NCI-H146 treated with DMSO at 0.1 percent for 48 hours (cell line): ENCODE measurements at regions not wholly inside any gene's neighbourhood (a gene's known extent, or its start where the extent isn't known, plus 50 kb on each side); places are given as distances from the start of the nearest gene placed in this dataset.

Experiments
- DNase-seq: peaks from one replicate; lab custom pipeline; 2025; ENCODE audit not compliant: unreplicated experiment; lab: John Stamatoyannopoulos, UW

GRCh38 chr13:73370066-73370465, 311.3 kb downstream of the KLF5 start:
- DNase-seq, result no peak

- DNase-seq, result no peak
These were observed 310.3 kb downstream of the KLF5 start for GRCh38 chr13:73369095-73369494.

- DNase-seq, result no peak
These were observed 309.8 kb downstream of the KLF5 start for GRCh38 chr13:73368608-73369007.

DNA sequence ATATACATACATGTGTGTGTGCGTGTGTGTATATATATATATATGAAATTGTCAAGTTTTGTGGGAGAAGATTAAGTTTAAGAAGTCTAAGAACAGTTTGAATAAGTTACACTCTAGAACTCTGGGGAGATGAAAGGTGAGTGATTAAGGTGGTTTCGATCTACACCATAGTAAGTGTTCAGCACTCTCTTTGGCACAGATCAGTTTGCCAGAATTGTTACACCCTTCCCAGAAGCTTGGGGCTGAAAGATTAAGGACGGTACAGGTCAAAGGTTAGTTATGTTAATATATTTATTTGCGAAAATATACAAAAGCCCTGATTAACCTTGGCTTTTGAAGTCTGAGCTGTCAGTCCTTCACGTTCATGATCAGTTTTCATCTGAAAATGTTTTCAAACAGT, 309.1 kb downstream of the KLF5 start:
- no peak for DNase-seq

DNA sequence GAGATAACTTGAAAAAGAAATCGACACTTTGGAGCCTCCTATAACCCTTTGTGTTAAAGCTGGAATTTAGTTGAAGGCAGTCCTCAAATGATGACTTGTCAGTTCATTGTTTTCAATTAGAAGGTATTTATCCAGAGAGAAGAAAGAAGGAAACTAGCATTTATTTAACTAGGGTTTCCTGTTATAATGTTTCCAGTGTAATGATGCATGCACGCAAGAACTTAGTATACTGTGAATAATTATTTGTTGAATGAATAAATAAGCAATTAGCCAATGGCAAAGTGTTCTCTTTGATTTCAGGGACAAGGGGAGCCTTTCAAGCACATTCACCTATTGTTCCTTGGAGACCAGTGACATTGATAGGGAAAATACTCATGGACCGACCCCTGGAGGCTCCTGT, 307.4 kb downstream of the KLF5 start:
- DNase-seq, result no peak

DNA sequence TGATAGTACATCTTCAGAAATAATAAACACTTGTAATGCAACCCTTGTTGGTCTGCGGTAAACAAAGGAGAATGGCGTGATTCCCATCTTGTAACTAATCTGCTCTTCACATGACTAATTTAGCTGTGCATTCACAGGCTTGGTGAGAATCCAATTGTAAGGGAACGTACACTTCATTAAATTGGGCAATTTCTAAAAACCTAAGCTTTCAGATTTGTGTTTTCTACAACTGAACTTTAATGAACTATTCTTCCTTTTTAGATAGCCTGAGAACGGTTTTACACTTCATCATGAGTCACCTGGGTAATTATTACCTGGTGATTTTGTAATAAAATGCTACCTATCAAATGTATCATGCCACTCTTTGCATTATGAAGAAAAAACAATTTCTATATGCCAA, 306.9 kb downstream of the KLF5 start:
- no peak for DNase-seq

DNA sequence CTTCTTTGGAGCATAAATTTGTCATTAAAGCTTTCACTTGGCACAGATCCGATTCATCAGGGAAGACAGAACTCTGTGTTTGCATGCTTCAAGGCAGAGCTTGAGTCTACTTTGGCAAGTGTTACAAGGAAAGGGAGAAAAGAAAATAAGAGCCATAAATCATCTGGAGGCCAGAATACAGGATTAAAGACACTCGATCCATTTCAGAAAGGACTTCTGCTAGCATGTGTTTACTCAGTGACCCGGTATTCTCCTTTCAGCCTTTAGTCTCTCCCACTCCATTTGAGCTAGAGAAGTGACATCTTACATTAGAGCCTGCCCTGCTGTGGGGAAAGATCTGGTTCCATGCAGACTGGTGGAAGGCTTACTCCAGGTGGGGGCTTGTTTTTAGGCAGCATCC, 306.4 kb downstream of the KLF5 start:
- DNase-seq, result no peak

GRCh38 chr13:73364736-73365135, 305.9 kb downstream of the KLF5 start:
- no peak for DNase-seq

- DNase-seq, result no peak
These were observed 299.8 kb downstream of the KLF5 start for GRCh38 chr13:73358606-73359095.

DNA sequence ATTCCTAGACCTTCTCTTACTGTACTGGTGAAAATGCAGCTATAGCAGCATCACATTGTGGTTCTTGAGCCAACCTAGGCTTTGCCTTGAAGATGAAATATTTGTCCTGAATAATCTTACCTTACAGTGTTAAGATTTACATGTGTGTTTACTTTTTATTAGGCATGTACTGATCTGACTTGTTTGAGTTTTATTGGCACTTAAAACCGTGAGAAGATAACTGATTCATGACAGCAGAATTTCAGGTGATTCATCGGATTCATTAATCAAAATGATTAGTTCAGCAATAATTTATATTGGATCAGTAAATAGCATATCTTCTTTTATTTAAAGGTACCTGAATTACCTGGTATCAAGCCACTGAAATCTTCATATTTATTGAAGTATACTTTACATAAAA, 296.3 kb downstream of the KLF5 start:
- no peak for DNase-seq

- peak; percentile 34 for DNase-seq
These were observed 292.9 kb downstream of the KLF5 start for GRCh38 chr13:73351730-73352129.

DNA sequence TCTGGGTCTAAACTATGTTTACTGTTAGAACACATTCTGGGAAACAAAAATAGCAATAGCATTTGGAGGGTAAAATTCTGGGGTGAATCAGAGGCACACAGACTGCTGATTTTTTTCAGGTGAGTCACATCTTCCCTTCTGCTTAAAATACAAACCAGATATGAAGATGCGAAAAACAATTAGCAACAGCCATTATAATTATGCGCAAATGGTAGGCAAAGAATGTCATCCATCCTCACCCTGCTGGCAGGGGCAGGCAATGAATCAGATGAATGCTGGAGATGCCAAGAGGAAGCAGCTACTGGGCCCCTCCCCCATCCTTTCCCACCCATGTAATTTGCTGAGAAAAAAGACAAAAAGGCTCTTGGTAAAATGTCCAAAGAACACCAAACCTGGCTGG, 282.9 kb downstream of the KLF5 start:
- no peak for DNase-seq

- no peak for DNase-seq
These were observed 281.3 kb downstream of the KLF5 start for GRCh38 chr13:73340069-73340468.

DNA sequence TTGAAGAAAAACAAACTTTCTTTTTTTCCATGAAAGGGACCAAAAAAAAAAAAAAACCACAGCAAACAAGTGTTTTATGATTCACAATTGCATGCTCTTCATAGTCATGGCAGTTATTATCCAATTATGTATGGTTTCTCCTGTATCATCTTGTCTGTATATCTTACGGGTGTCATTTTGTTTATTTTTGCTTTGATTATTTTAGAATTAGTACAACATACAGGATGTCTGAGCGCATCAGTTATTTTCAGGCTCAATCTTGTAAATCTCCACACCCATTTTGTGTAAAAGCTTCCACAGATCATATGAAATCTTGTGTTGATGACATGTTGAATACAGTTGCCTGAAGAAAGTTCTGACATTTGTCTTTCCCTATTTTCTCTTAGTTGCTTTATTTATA, 280.3 kb downstream of the KLF5 start:
- no peak for DNase-seq

- DNase-seq, result no peak
These were observed 279.6 kb downstream of the KLF5 start for GRCh38 chr13:73338389-73338788.

DNA sequence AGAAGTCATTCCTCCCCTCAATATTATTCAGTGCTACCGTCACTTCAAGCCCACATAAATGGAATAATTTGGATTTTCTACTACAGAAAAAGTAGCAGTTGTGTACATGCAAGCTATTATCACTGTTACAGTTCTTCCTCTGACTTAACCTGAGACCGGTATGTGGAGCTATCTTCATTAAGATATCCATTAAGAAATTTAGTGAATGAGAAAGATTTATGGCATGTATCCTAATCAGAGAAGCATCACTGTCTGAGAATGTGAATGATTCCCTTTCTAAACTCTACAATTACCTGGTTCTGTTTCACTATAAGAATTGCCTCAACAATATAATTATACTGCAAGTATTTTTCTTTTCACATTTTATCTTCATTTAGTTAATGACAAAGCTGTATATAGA, 278.7 kb downstream of the KLF5 start:
- no peak for DNase-seq

- no peak for DNase-seq
These were observed 278.0 kb downstream of the KLF5 start for GRCh38 chr13:73336773-73337172.

GRCh38 chr13:73335944-73336343, 277.1 kb downstream of the KLF5 start:
- DNase-seq, result no peak

DNA sequence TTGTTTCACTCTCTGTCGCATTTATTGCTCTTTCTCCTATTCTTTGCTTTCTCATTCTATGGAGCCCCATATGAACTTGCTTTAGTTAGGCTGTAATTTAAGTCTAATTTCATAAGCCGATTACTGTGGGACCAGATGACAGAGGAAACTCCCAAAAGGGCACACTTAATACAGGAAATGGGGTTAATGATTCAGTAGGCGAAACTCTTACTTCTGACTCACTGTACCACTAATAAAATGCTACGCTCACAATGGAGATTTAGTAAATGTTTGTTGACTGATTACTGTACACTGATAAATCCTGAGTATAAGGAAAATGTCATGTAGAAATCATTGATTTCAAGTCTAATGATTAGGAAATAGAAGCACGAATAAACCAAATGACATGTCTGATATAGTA, 276.4 kb downstream of the KLF5 start:
- no peak for DNase-seq

- no peak for DNase-seq
These were observed 275.6 kb downstream of the KLF5 start for GRCh38 chr13:73334445-73334844.

DNA sequence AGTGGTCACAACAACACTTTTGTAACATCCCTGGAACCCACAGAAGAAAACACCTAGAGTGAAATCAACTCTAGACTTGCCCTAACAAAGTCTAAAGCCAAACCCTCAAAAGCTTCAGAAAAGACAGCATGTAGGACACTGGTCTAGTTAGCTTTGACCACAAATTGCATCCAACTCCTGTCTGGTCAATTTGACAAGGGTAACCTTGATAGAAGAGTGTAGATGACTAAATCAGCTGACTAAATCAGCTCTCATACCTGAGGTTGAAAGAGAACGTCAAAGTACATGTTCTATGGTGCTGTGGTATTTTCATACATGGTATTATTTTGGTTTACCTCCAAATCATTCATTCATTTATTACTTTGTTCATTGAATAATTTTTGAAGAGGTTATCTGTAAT, 272.8 kb downstream of the KLF5 start:
- no peak for DNase-seq

DNA sequence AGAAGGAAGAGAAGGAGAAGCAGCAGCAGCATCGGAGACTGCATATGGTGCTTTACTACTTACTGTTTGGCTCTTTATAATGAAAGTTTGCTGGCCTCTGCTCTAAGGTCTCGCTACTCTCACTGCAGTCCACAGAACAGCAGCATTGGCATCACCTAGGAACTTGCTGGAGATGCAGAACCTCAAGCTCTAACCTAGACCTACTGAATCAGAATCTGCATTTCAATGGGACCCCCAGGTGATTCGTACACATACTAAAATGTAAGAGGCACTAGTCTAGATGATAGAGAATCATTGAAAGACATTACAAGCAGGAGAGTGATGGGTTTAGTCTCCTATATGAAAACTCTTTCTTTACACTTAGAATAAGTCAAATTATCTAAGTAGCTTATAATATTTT, 270.6 kb downstream of the KLF5 start:
- no peak for DNase-seq

DNA sequence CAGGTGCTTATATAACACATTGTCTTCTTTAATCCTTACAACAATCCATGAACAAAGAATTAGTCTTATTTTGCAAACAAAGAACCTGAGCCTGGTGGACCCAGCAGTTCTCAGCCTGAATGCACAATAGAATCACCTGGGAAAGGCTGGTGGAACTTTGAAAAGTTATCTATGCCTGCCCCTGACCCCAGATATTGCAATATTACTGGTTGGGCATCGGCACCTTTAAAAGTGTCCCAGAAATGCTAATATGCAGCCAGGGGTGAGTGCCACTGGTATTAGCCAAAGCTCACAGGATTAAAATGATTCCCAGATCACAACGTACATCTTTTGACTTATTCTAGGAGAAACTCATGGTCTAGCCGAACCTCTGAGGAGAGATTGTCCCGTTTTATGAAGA, 268.8 kb downstream of the KLF5 start:
- no peak for DNase-seq
